Right lobe of liver (tissue), 4 donors: ENCODE measurements at regions not wholly inside any gene's neighbourhood (a gene's known extent, or its start where the extent isn't known, plus 50 kb on each side); places are given as distances from the start of the nearest gene placed in this dataset.

Experiments
- POLR2A ChIP-seq: fragments of 450-650 bp; IDR thresholded peaks from one replicate; pipeline ENCODE4 v1.6.1; 2017; ENCODE audit warnings: antibody characterized with exemption, mild to moderate bottlenecking
- TF ChIP-seq, protein P1 (sequence below), 4 donors: fragments of 200-600 bp in 3 of 4; fragments of 450-650 bp in 1 of 4; IDR thresholded peaks; one replicate each; pipeline versions ENCODE4 v1.5.1 to v1.8.0; 2016 to 2022; ENCODE audit warnings: antibody characterized with exemption in 4 of 4, mild to moderate bottlenecking in 2 of 4
- donor health status: DM: no; HTN: no; CAD: no.
- donor health status: DM: no; HTN: no; CAD: no.
- donor health status: DM: no; HTN: yes; CAD: no.

DNA sequence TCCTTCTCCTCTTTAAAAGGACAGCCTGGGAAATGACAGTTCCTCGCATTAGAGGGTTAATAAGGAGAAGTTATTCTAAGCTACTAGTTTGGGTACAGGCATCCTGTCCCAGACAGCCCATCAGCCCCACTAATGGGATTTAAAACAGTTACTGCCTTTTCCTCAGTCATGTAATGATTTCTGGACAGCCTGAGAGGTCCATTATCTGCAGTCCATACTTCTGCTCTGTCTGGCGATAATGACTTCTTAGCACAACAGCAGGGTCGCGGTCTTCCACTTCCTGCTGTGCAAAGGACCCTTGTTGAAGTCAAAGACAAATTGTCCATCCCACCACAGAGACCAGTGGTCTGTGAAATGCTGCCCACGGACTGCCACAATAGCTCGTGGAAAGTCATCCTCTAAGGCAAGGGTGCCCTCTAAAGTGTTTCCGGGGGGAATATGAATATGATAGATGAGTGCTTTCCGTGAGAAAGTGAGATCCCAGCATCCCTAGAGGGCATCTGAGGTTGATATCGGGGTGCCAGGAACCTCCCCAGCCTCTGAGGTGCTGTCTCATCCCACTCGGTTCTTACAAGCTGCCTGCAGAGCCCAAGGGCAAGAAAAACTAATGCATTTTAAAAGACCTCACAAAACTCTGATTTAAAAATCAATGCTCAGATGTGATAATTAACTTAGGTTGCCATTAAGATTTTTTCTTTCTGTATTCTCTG lies 100.7 kb downstream of the SHOX2 start:
- TF ChIP-seq, protein P1, sequence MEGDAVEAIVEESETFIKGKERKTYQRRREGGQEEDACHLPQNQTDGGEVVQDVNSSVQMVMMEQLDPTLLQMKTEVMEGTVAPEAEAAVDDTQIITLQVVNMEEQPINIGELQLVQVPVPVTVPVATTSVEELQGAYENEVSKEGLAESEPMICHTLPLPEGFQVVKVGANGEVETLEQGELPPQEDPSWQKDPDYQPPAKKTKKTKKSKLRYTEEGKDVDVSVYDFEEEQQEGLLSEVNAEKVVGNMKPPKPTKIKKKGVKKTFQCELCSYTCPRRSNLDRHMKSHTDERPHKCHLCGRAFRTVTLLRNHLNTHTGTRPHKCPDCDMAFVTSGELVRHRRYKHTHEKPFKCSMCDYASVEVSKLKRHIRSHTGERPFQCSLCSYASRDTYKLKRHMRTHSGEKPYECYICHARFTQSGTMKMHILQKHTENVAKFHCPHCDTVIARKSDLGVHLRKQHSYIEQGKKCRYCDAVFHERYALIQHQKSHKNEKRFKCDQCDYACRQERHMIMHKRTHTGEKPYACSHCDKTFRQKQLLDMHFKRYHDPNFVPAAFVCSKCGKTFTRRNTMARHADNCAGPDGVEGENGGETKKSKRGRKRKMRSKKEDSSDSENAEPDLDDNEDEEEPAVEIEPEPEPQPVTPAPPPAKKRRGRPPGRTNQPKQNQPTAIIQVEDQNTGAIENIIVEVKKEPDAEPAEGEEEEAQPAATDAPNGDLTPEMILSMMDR (IDR thresholded peaks at IDR 0.05) = no peak
- TF ChIP-seq POLR2A = no peak
